Epithelial cell of prostate (primary cell): ENCODE measurements at regions not wholly inside any gene's neighbourhood (a gene's known extent, or its start where the extent isn't known, plus 50 kb on each side); places are given as distances from the start of the nearest gene placed in this dataset.
"Not testable (repeated sequence)": the region's sequence is repeated elsewhere in the genome, so short reads cannot be mapped to it uniquely, and the experiment has no call there.

Experiments
- DNase-seq: peaks from one replicate; pipeline ENCODE4 v3.0.0-alpha.2; 2011; ENCODE audit warnings: low read depth, low spot score
- H3K27ac ChIP-seq: fragments of 450-650 bp; 2 replicates; pipeline ENCODE4 v1.5.1; 2017; ENCODE audit warnings: mild to moderate bottlenecking

GRCh38 chr16:9655051-9655450 lies 527.2 kb downstream of the GRIN2A start:
- no peak overlapping the region for H3K27ac ChIP-seq
- no peak for DNase-seq

GRCh38 chr16:9657641-9658040 lies 524.6 kb downstream of the GRIN2A start:
- DNase-seq: no peak
- H3K27ac ChIP-seq: no peak overlapping the region

GRCh38 chr16:9658164-9658563 lies 524.1 kb downstream of the GRIN2A start:
- no peak for DNase-seq
- H3K27ac ChIP-seq: no peak overlapping the region

- DNase-seq: no peak
Observed at GRCh38 chr16:9658586-9658985, 523.6 kb downstream of the GRIN2A start.

GRCh38 chr16:9660898-9661297 lies 521.3 kb downstream of the GRIN2A start:
- H3K27ac ChIP-seq: no peak overlapping the region
- no peak for DNase-seq

More at GRCh38 chr16:9658586-9658985, 523.6 kb downstream of the GRIN2A start:
- H3K27ac ChIP-seq: no peak overlapping the region

GRCh38 chr16:9661336-9662017 lies 520.8 kb downstream of the GRIN2A start:
- H3K27ac ChIP-seq: no peak overlapping the region
- no peak for DNase-seq

- H3K27ac ChIP-seq: no peak overlapping the region
- DNase-seq: no peak
Observed at GRCh38 chr16:9663588-9663987, 518.6 kb downstream of the GRIN2A start.

GRCh38 chr16:9665851-9666271 lies 516.4 kb downstream of the GRIN2A start:
- no peak overlapping the region for H3K27ac ChIP-seq
- peak; percentile 16 for DNase-seq

- H3K27ac ChIP-seq: no peak overlapping the region
- DNase-seq: no peak
Observed at GRCh38 chr16:9666834-9667480, 515.3 kb downstream of the GRIN2A start.

- DNase-seq: no peak
- H3K27ac ChIP-seq: no peak overlapping the region
Observed at GRCh38 chr16:9670033-9670432, 512.2 kb downstream of the GRIN2A start.

GRCh38 chr16:9670616-9671015 lies 511.6 kb downstream of the GRIN2A start:
- H3K27ac ChIP-seq, DNase-seq: not testable (repeated sequence)

- DNase-seq, H3K27ac ChIP-seq: not testable (repeated sequence)
Observed at GRCh38 chr16:9676560-9677300, 505.5 kb downstream of the GRIN2A start.

- H3K27ac ChIP-seq: no peak overlapping the region
- DNase-seq: no peak
Observed at GRCh38 chr16:9677301-9677653, 505.0 kb downstream of the GRIN2A start.

GRCh38 chr16:9679213-9679767 lies 502.9 kb downstream of the GRIN2A start:
- no peak overlapping the region for H3K27ac ChIP-seq
- DNase-seq: no peak

GRCh38 chr16:9680019-9680655 lies 502.1 kb downstream of the GRIN2A start:
- DNase-seq: no peak
- H3K27ac ChIP-seq: no peak overlapping the region

GRCh38 chr16:9680968-9681367 lies 501.3 kb downstream of the GRIN2A start:
- no peak overlapping the region for H3K27ac ChIP-seq
- no peak for DNase-seq

GRCh38 chr16:9681508-9681907 lies 500.7 kb downstream of the GRIN2A start:
- H3K27ac ChIP-seq: no peak overlapping the region
- no peak for DNase-seq

GRCh38 chr16:9682320-9682719 lies 499.9 kb downstream of the GRIN2A start:
- no peak for DNase-seq
- H3K27ac ChIP-seq: no peak overlapping the region

- no peak overlapping the region for H3K27ac ChIP-seq
- no peak for DNase-seq
Observed at GRCh38 chr16:9683677-9684076, 498.6 kb downstream of the GRIN2A start.

- no peak overlapping the region for H3K27ac ChIP-seq
- DNase-seq: no peak
Observed at GRCh38 chr16:9687737-9688319, 494.4 kb downstream of the GRIN2A start.
